ENCODE measurements at regions not wholly inside any gene's neighbourhood (a gene's known extent, or its start where the extent isn't known, plus 50 kb on each side); places are given as distances from the start of the nearest gene placed in this dataset.
A peak's percentile ranks its signal among the peaks of the same experiment; 100 is the strongest.

GRCh38 chr5:173789031-173789920, 98.9 kb upstream of the CPEB4 start:
- Mint-ChIP-seq H3K4me3 (ENCODE audit: unreplicated experiment) (no peak overlapping the region), H3K9me3 (ENCODE audit: unreplicated experiment) (no peaks in the 10 kb centered on the region), H3K4me1 (ENCODE audit: insufficient read depth, unreplicated experiment) (peaks cover 53% of the 10 kb centered on the region), H3K36me3 (ENCODE audit: insufficient read depth, unreplicated experiment) (no peaks in the 10 kb centered on the region), H3K27ac (ENCODE audit: low read depth, unreplicated experiment) (peak overlapping the region; percentile 77), H3K27me3 (ENCODE audit: insufficient read depth, unreplicated experiment) (no peaks in the 10 kb centered on the region)
- peak; percentile 98 for DNase-seq (ENCODE audit: unreplicated experiment)
- TF ChIP-seq, protein P1, sequence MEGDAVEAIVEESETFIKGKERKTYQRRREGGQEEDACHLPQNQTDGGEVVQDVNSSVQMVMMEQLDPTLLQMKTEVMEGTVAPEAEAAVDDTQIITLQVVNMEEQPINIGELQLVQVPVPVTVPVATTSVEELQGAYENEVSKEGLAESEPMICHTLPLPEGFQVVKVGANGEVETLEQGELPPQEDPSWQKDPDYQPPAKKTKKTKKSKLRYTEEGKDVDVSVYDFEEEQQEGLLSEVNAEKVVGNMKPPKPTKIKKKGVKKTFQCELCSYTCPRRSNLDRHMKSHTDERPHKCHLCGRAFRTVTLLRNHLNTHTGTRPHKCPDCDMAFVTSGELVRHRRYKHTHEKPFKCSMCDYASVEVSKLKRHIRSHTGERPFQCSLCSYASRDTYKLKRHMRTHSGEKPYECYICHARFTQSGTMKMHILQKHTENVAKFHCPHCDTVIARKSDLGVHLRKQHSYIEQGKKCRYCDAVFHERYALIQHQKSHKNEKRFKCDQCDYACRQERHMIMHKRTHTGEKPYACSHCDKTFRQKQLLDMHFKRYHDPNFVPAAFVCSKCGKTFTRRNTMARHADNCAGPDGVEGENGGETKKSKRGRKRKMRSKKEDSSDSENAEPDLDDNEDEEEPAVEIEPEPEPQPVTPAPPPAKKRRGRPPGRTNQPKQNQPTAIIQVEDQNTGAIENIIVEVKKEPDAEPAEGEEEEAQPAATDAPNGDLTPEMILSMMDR (IDR thresholded peaks at IDR 0.05; ENCODE audit: unreplicated experiment), result no peak
- CTCF ChIA-PET, result interaction anchor here (0.5 to 1.7 kb wide), 2 partner anchors 18 to 122 kb away, joined by 3 read pairs; no protein-coding TSS in a partner anchor
- intact Hi-C loops (cut with micrococcal nuclease), result no loop called here
- no TSS peak for BruUV-seq (replicated peaks)
- POLR2A ChIA-PET, result interaction anchor here (0.6 to 9.8 kb wide), 14 partner anchors 9 to 497 kb away, joined by 3 to 112 read pairs (median 5); partner anchors contain the start of gene CPEB4

DNA sequence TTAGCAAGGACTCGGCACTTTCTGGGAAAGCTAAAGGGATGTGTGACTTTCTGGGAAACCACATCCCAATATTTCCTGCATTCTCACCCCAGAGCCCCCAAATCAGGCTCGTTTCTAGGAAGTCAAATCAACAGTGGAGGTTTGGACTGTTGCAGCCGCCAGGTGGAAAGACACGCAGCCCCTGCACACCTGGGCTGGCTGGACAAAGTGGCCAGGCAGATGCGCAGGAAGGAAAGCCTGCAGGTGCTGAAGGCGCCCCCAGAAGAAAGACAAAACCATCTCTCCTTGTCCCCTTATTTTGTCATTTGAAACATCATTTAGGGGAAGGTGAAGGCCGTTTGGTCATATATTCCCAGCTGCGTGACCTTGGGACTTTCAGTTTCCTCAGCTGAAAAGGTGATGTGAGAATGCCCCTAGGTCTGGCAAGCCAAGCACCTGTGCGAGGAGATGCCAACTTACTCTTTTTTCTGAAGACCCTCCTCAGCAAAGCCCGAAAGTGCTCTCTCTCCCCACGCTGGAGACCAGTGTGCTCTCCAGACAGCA, 97.9 kb upstream of the CPEB4 start:
- intact Hi-C loops (cut with micrococcal nuclease), result no loop called here
- no peak overlapping the region for H3K4me3 Mint-ChIP-seq (ENCODE audit: unreplicated experiment)
- peaks cover 63% of the 10 kb centered on the region for H3K4me1 Mint-ChIP-seq (ENCODE audit: insufficient read depth, unreplicated experiment)
- TF ChIP-seq, protein P1 (IDR thresholded peaks at IDR 0.05; ENCODE audit: unreplicated experiment), result no peak
- BruUV-seq (replicated peaks), result no TSS peak
- peak overlapping the region; percentile 77 for H3K27ac Mint-ChIP-seq (ENCODE audit: low read depth, unreplicated experiment)
- ChIA-PET POLR2A (interaction anchor here (1.1 to 9.8 kb wide), 9 partner anchors 8 to 106 kb away, joined by 3 to 112 read pairs (median 6); partner anchors contain the start of gene CPEB4), CTCF (interaction anchor here (0.5 to 1.7 kb wide), 4 partner anchors 19 to 1429 kb away, joined by 3 to 4 read pairs (median 3); no protein-coding TSS in a partner anchor)
- DNase-seq (ENCODE audit: unreplicated experiment), result no peak
- H3K9me3 Mint-ChIP-seq (ENCODE audit: unreplicated experiment), result no peaks in the 10 kb centered on the region
- no peaks in the 10 kb centered on the region for H3K27me3 Mint-ChIP-seq (ENCODE audit: insufficient read depth, unreplicated experiment)
- H3K36me3 Mint-ChIP-seq (ENCODE audit: insufficient read depth, unreplicated experiment), result no peaks in the 10 kb centered on the region

DNA sequence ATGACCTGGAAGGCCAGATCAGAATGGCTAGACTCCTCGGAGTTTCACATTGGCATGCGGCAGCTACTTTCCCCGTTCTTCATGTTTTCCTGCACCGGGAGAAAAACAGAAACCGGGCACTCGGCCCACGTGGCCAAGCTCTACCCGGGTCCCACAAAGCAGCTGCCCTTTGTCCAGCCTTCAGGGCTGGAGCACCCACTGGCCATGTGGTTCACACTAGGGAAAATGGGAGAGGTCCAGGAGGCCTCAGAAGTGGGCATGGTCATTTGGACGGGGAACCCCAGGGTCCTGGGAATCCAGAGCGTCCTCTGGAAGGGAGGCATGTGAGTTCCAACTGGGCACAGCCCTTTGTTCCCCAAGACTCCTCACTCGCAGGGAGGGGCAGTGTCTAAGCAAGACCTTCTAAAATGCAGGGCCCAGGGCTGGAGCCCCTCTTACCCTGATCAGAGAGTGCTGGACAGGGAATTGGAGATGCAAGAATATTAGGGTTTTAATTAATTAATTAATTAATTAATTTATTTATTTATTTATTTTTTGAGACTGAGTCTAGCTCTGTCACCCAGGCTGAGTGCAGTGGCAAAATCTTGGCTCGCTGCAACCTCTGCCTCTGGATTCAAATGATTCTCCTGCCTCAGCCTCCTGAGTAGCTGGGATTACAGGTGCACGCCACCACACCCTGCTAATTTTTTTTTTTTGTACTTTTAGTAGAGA, 97.2 kb upstream of the CPEB4 start:
- DNase-seq (ENCODE audit: unreplicated experiment), result no peak
- intact Hi-C loops (cut with micrococcal nuclease), result no loop called here
- Mint-ChIP-seq H3K36me3 (ENCODE audit: insufficient read depth, unreplicated experiment) (no peaks in the 10 kb centered on the region), H3K27me3 (ENCODE audit: insufficient read depth, unreplicated experiment) (no peaks in the 10 kb centered on the region), H3K4me3 (ENCODE audit: unreplicated experiment) (no peak overlapping the region), H3K27ac (ENCODE audit: low read depth, unreplicated experiment) (no peak overlapping the region), H3K4me1 (ENCODE audit: insufficient read depth, unreplicated experiment) (peaks cover 71% of the 10 kb centered on the region), H3K9me3 (ENCODE audit: unreplicated experiment) (no peaks in the 10 kb centered on the region)
- CTCF ChIA-PET, result interaction anchor here (0.6 to 1.7 kb wide), 3 partner anchors 20 to 1430 kb away, joined by 3 to 4 read pairs (median 3); no protein-coding TSS in a partner anchor
- TF ChIP-seq, protein P1 (IDR thresholded peaks at IDR 0.05; ENCODE audit: unreplicated experiment), result no peak
- no TSS peak for BruUV-seq (replicated peaks)
- POLR2A ChIA-PET, result interaction anchor here (0.6 to 9.8 kb wide), 7 partner anchors 11 to 887 kb away, joined by 3 to 112 read pairs (median 4); partner anchors contain the start of gene CPEB4
